ENCODE measurements at regions not wholly inside any gene's neighbourhood (a gene's known extent, or its start where the extent isn't known, plus 50 kb on each side); places are given as distances from the start of the nearest gene placed in this dataset.

DNA sequence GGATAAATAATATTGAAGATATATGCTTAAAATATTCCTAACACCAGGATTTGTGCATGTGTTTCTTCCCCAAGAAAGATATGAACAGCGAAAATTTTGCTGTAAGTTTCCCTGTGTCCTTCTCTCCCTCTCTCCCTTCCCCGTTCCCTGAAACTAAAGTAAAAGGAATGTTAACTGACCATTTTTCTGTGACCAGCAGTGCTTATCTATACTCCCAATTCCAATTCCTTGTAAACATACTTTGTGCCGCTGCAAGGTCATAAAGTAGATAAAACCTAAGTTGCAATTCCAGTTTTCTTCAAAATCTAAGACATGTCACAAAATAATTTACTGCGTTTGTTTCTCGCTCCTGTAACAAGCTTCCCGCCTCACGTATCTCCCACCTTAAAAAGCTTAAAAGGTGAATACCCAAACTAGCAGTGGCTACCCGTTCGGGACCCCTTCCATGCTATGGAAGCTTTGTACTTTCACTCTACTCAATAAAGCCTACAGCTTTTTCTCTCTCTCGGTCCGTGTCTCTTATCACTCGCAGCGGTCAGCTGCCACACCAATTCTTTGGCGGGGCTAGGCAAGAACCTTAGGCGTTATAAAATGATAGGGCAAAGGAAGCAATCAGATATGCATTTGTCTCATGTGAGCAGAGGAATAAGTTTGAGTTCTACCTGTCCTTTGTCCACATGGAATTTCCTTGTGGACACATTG, 1798.0 kb downstream of the EFNA5 start:
- no peaks in the 10 kb centered on the region for H3K36me3 ChIP-seq (ENCODE audit: control insufficient read depth in 4 of 4, insufficient read depth in 3 of 4, low read depth in 1 of 4, low read length in 3 of 4)
- no peaks in the 10 kb centered on the region for H3K4me1 ChIP-seq (ENCODE audit: control insufficient read depth in 4 of 4, insufficient read depth in 4 of 4, low read length in 3 of 4)
- TF ChIP-seq ZBTB33 (IDR thresholded peaks at IDR 0.05) (no peak), RAD21 (IDR thresholded peaks at IDR 0.05) (no peak), GABPA (IDR thresholded peaks at IDR 0.05 in 1 of 2, conservative IDR thresholded peaks at IDR 0.05 in 1 of 2) (no peak), CTCF (IDR thresholded peaks at IDR 0.05; ENCODE audit: low read depth, low read length, missing input control) (no peak), RXRA (IDR thresholded peaks at IDR 0.05) (no peak), JUND (IDR thresholded peaks at IDR 0.05) (no peak)
- TF ChIP-seq, protein P1, sequence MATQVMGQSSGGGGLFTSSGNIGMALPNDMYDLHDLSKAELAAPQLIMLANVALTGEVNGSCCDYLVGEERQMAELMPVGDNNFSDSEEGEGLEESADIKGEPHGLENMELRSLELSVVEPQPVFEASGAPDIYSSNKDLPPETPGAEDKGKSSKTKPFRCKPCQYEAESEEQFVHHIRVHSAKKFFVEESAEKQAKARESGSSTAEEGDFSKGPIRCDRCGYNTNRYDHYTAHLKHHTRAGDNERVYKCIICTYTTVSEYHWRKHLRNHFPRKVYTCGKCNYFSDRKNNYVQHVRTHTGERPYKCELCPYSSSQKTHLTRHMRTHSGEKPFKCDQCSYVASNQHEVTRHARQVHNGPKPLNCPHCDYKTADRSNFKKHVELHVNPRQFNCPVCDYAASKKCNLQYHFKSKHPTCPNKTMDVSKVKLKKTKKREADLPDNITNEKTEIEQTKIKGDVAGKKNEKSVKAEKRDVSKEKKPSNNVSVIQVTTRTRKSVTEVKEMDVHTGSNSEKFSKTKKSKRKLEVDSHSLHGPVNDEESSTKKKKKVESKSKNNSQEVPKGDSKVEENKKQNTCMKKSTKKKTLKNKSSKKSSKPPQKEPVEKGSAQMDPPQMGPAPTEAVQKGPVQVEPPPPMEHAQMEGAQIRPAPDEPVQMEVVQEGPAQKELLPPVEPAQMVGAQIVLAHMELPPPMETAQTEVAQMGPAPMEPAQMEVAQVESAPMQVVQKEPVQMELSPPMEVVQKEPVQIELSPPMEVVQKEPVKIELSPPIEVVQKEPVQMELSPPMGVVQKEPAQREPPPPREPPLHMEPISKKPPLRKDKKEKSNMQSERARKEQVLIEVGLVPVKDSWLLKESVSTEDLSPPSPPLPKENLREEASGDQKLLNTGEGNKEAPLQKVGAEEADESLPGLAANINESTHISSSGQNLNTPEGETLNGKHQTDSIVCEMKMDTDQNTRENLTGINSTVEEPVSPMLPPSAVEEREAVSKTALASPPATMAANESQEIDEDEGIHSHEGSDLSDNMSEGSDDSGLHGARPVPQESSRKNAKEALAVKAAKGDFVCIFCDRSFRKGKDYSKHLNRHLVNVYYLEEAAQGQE (IDR thresholded peaks at IDR 0.05): no peak
- TF ChIP-seq, protein P2, sequence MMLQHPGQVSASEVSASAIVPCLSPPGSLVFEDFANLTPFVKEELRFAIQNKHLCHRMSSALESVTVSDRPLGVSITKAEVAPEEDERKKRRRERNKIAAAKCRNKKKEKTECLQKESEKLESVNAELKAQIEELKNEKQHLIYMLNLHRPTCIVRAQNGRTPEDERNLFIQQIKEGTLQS (IDR thresholded peaks at IDR 0.05): no peak
- DNase-seq (ENCODE audit: low spot score): no peak
- H3K9ac ChIP-seq (ENCODE audit: low read depth in 1 of 2, low read length in 2 of 2): no peak overlapping the region
- H3K27me3 ChIP-seq (ENCODE audit: control insufficient read depth in 4 of 4, insufficient read depth in 4 of 4, low read length in 3 of 4): no peaks in the 10 kb centered on the region
- 70% methylated on average over 15 of the region's 15 CpGs for WGBS
- no peak overlapping the region for H3K4me3 ChIP-seq (ENCODE audit: low read depth in 1 of 3, low read length in 3 of 3)
- H3K9me3 ChIP-seq (ENCODE audit: control insufficient read depth in 4 of 4, low read length in 3 of 4): no peaks in the 10 kb centered on the region
- no peak overlapping the region for H3K27ac ChIP-seq (ENCODE audit: low read depth in 1 of 2, low read length in 2 of 2)

DNA sequence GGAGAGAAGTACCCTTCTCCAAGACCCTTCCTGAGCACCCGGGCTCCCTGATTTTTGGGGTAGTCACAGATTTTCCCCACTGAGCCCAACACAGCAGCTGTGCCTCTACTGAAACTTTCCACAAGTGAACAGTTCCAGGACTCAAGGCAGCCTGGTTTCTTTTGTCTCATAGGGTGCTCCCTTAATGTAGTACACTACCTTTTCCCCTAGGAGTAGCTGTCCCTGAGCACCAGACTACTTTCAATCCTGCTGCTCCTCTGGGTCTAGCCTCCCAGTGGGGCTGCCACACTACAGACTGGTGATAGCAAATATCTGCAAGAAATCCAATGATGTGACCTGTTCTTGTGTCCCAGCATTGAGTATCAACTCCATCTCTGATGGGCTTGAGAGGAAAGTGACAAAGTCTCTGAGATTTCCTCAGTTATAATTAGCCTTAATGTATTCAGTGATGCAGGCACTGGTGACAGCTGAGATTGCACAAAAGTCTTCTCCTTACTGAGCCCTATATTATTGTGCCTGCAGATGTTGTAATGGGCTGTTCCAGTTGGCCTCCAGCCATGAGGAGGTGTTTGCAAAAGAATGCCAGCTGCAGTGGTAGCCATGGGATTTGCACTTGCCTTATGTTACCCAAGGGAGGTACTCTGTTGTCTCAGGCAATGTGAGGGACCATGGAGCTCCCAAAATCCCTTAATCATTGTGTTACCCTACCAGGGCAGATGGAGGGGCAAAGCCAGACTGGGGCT, 1802.5 kb downstream of the EFNA5 start:
- DNase-seq (ENCODE audit: low spot score): no peak
- H3K27ac ChIP-seq (ENCODE audit: low read depth in 1 of 2, low read length in 2 of 2): no peak overlapping the region
- 59% methylated on average over 1 of the region's 1 CpG for WGBS
- no peak overlapping the region for H3K9ac ChIP-seq (ENCODE audit: low read depth in 1 of 2, low read length in 2 of 2)
- H3K4me3 ChIP-seq (ENCODE audit: low read depth in 1 of 3, low read length in 3 of 3): no peak overlapping the region
- H3K4me1 ChIP-seq (ENCODE audit: control insufficient read depth in 4 of 4, insufficient read depth in 4 of 4, low read length in 3 of 4): no peaks in the 10 kb centered on the region
- H3K36me3 ChIP-seq (ENCODE audit: control insufficient read depth in 4 of 4, insufficient read depth in 3 of 4, low read depth in 1 of 4, low read length in 3 of 4): no peaks in the 10 kb centered on the region
- no peaks in the 10 kb centered on the region for H3K27me3 ChIP-seq (ENCODE audit: control insufficient read depth in 4 of 4, insufficient read depth in 4 of 4, low read length in 3 of 4)
- H3K9me3 ChIP-seq (ENCODE audit: control insufficient read depth in 4 of 4, low read length in 3 of 4): no peaks in the 10 kb centered on the region
- TF ChIP-seq, protein P3, sequence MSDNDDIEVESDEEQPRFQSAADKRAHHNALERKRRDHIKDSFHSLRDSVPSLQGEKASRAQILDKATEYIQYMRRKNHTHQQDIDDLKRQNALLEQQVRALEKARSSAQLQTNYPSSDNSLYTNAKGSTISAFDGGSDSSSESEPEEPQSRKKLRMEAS (IDR thresholded peaks at IDR 0.05): no peak
- TF ChIP-seq HNF4G (IDR thresholded peaks at IDR 0.05): no peak
- TF ChIP-seq, protein P1 (IDR thresholded peaks at IDR 0.05): no peak
- no peak for TF ChIP-seq JUND (IDR thresholded peaks at IDR 0.05)
- no peak for TF ChIP-seq TAF1 (conservative IDR thresholded peaks at IDR 0.05)
- no peak for TF ChIP-seq NR2F2 (IDR thresholded peaks at IDR 0.05)
- no peak for TF ChIP-seq GABPA (IDR thresholded peaks at IDR 0.05 in 1 of 2, conservative IDR thresholded peaks at IDR 0.05 in 1 of 2)
- no peak for TF ChIP-seq FOXA2 (IDR thresholded peaks at IDR 0.05)
- no peak for TF ChIP-seq SP1 (IDR thresholded peaks at IDR 0.05)
- no peak for TF ChIP-seq CTCF (IDR thresholded peaks at IDR 0.05; ENCODE audit: low read depth, low read length, missing input control)
- TF ChIP-seq, protein P2 (IDR thresholded peaks at IDR 0.05): no peak

All from liver (tissue), 8 donors.